Bone marrow (tissue), 2 donors: ENCODE measurements at regions not wholly inside any gene's neighbourhood (a gene's known extent, or its start where the extent isn't known, plus 50 kb on each side); places are given as distances from the start of the nearest gene placed in this dataset.
"Not testable (repeated sequence)": the region's sequence is repeated elsewhere in the genome, so short reads cannot be mapped to it uniquely, and the experiment has no call there.

Experiments used
- DNase-seq, 2 donors: peaks; one replicate each; lab custom pipeline; 2025; lab: John Stamatoyannopoulos, UW

GRCh38 chr6:67541586-67541985, 1093.5 kb upstream of the ADGRB3 start:
- DNase-seq: no peak

- no peak for DNase-seq
Measured at GRCh38 chr6:67538032-67538431, 1097.0 kb upstream of the ADGRB3 start.

- no peak for DNase-seq
Measured at GRCh38 chr6:67535946-67536345, 1099.1 kb upstream of the ADGRB3 start.

- no peak for DNase-seq
Measured at GRCh38 chr6:67506352-67506751, 1128.7 kb upstream of the ADGRB3 start.

- DNase-seq: no peak
Measured at GRCh38 chr6:67501755-67502154, 1133.3 kb upstream of the ADGRB3 start.

- DNase-seq: no peak
Measured at GRCh38 chr6:67497749-67498148, 1137.3 kb upstream of the ADGRB3 start.

GRCh38 chr6:67496191-67496590, 1138.9 kb upstream of the ADGRB3 start:
- DNase-seq: no peak

- DNase-seq: no peak
Measured at GRCh38 chr6:67493682-67494081, 1141.4 kb upstream of the ADGRB3 start.

- DNase-seq: no peak
Measured at GRCh38 chr6:67475700-67476099, 1159.4 kb upstream of the ADGRB3 start.

- no peak for DNase-seq
Measured at GRCh38 chr6:67467341-67467740, 1167.7 kb upstream of the ADGRB3 start.

GRCh38 chr6:67462725-67463124, 1172.4 kb upstream of the ADGRB3 start:
- not testable (repeated sequence) for DNase-seq

- no peak for DNase-seq
Measured at GRCh38 chr6:67459556-67459955, 1175.5 kb upstream of the ADGRB3 start.

GRCh38 chr6:67458265-67458664, 1176.8 kb upstream of the ADGRB3 start:
- no peak for DNase-seq

- no peak for DNase-seq
Measured at GRCh38 chr6:67451874-67452273, 1183.2 kb upstream of the ADGRB3 start.

- no peak for DNase-seq
Measured at GRCh38 chr6:67450641-67451040, 1184.4 kb upstream of the ADGRB3 start.

- DNase-seq: no peak
Measured at GRCh38 chr6:67449602-67450001, 1185.5 kb upstream of the ADGRB3 start.

GRCh38 chr6:67433124-67433523, 1202.0 kb upstream of the ADGRB3 start:
- no peak for DNase-seq

GRCh38 chr6:67431076-67431475, 1204.0 kb upstream of the ADGRB3 start:
- no peak for DNase-seq

- not testable (repeated sequence) for DNase-seq
Measured at GRCh38 chr6:67426686-67427085, 1208.4 kb upstream of the ADGRB3 start.

GRCh38 chr6:67412035-67412434, 1223.0 kb upstream of the ADGRB3 start:
- DNase-seq: no peak

GRCh38 chr6:67411036-67411435, 1224.0 kb upstream of the ADGRB3 start:
- DNase-seq: no peak

- no peak for DNase-seq
Measured at GRCh38 chr6:67394254-67394653, 1240.8 kb upstream of the ADGRB3 start.

- no peak for DNase-seq
Measured at GRCh38 chr6:67393356-67393755, 1241.7 kb upstream of the ADGRB3 start.

- DNase-seq: no peak
Measured at GRCh38 chr6:67391955-67392354, 1243.1 kb upstream of the ADGRB3 start.

- DNase-seq: no peak
Measured at GRCh38 chr6:67369679-67370078, 1265.4 kb upstream of the ADGRB3 start.
